HEK293T (cell line): ENCODE measurements at regions not wholly inside any gene's neighbourhood (a gene's known extent, or its start where the extent isn't known, plus 50 kb on each side); places are given as distances from the start of the nearest gene placed in this dataset.
A peak's percentile ranks its signal among the peaks of the same experiment; 100 is the strongest.

Source experiments
- CTCF ChIA-PET: fragments of 350-600 bp; formaldehyde crosslinking; extraction: SDS; loops from one replicate; lab custom pipeline; 2021; ENCODE audit warnings: antibody characterized with exemption, inconsistent platforms; lab: Yijun Ruan, JAX
- POLR2A ChIA-PET: fragments of 350-600 bp; formaldehyde crosslinking; extraction: SDS; loops from one replicate; lab custom pipeline; 2020; ENCODE audit warnings: antibody characterized with exemption, inconsistent platforms; lab: Yijun Ruan, JAX
- DNase-seq: peaks from one replicate; pipeline ENCODE4 v3.0.0; 2012; ENCODE audit warnings: mixed read lengths; ENCODE audit errors: extremely low spot score
- ARNT ChIP-seq: fragments of 450-650 bp; IDR thresholded peaks from 2 replicates; pipeline ENCODE4 v1.6.1; 2017; ENCODE audit warnings: mild to moderate bottlenecking
- BHLHE40 ChIP-seq: fragments of 450-650 bp; IDR thresholded peaks from 2 replicates; pipeline ENCODE4 v1.6.1; 2016; ENCODE audit warnings: mild to moderate bottlenecking, moderate library complexity, borderline replicate concordance
- CTBP1 ChIP-seq: fragments of 450-650 bp; IDR thresholded peaks from 2 replicates; pipeline ENCODE4 v1.6.1; 2016; ENCODE audit warnings: borderline replicate concordance
- ELF4 ChIP-seq: fragments of 450-650 bp; IDR thresholded peaks from 2 replicates; pipeline ENCODE4 v1.6.1; 2017; ENCODE audit warnings: antibody characterized with exemption
- FOXA1 ChIP-seq: fragments of 450-650 bp; IDR thresholded peaks from 2 replicates; pipeline ENCODE4 v1.6.1; 2016; ENCODE audit warnings: mild to moderate bottlenecking
- FOXK2 ChIP-seq: fragments of 450-650 bp; IDR thresholded peaks from 2 replicates; pipeline ENCODE4 v1.6.1; 2016; ENCODE audit warnings: mild to moderate bottlenecking
- FOXM1 ChIP-seq: fragments of 450-650 bp; IDR thresholded peaks from 2 replicates; pipeline ENCODE4 v1.6.1; 2017; ENCODE audit warnings: mild to moderate bottlenecking, borderline replicate concordance
- HDGF ChIP-seq: fragments of 450-650 bp; IDR thresholded peaks from 2 replicates; pipeline ENCODE4 v1.6.1; 2017; ENCODE audit warnings: antibody characterized with exemption, borderline replicate concordance
- L3MBTL2 ChIP-seq: fragments of 450-650 bp; conservative IDR thresholded peaks from 2 replicates; pipeline ENCODE4 v1.6.1; 2016; ENCODE audit warnings: mild to moderate bottlenecking
- LEF1 ChIP-seq: fragments of 450-650 bp; IDR thresholded peaks from 2 replicates; pipeline ENCODE4 v1.6.1; 2017; ENCODE audit warnings: mild to moderate bottlenecking, borderline replicate concordance
- NFRKB ChIP-seq: fragments of 450-650 bp; IDR thresholded peaks from 2 replicates; pipeline ENCODE4 v1.6.1; 2016; ENCODE audit warnings: mild to moderate bottlenecking, moderate library complexity
- SP1 ChIP-seq: fragments of 450-650 bp; IDR thresholded peaks from 2 replicates; pipeline ENCODE4 v1.6.1; 2017
- SUZ12 ChIP-seq: fragments of 450-650 bp; IDR thresholded peaks from 2 replicates; pipeline ENCODE4 v1.6.1; 2016; ENCODE audit warnings: mild to moderate bottlenecking
- TARDBP ChIP-seq: fragments of 450-650 bp; IDR thresholded peaks from 2 replicates; pipeline ENCODE4 v1.6.1; 2016
- ZNF384 ChIP-seq: fragments of 450-650 bp; IDR thresholded peaks from 2 replicates; pipeline ENCODE4 v1.6.1; 2016
- TF ChIP-seq, protein P1 (sequence below): fragments of 450-650 bp; IDR thresholded peaks from 2 replicates; pipeline ENCODE4 v1.6.1; 2016

DNA sequence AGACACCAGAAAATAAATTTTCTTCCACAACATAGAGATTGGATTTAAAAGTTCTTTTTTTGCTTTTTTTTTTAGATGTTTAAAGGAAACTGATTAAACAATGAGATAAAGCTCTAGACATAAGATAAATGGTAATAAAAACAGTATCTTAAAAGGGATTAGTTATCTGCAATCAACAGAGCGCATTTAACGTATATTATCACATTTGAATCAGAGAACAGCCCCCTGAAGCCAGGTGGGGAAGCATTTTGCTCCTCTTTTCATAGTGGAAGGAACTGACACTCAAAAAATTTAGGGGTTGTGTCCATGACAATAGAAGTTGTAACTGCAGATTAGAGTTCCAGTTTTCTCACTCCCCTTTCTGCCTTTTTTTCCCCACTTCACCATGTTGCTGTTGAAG, 367.6 kb downstream of the SPATA31D1 start:
- ChIA-PET POLR2A (no interaction called here), CTCF (no interaction called here)
- DNase-seq: no peak
- TF ChIP-seq SP1: no peak
- TF ChIP-seq NFRKB: no peak
- no peak for TF ChIP-seq CTBP1
- no peak for TF ChIP-seq ARNT
- no peak for TF ChIP-seq L3MBTL2
- TF ChIP-seq, protein P1, sequence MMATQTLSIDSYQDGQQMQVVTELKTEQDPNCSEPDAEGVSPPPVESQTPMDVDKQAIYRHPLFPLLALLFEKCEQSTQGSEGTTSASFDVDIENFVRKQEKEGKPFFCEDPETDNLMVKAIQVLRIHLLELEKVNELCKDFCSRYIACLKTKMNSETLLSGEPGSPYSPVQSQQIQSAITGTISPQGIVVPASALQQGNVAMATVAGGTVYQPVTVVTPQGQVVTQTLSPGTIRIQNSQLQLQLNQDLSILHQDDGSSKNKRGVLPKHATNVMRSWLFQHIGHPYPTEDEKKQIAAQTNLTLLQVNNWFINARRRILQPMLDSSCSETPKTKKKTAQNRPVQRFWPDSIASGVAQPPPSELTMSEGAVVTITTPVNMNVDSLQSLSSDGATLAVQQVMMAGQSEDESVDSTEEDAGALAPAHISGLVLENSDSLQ: no peak
- TF ChIP-seq LEF1: no peak
- no peak for TF ChIP-seq FOXK2

DNA sequence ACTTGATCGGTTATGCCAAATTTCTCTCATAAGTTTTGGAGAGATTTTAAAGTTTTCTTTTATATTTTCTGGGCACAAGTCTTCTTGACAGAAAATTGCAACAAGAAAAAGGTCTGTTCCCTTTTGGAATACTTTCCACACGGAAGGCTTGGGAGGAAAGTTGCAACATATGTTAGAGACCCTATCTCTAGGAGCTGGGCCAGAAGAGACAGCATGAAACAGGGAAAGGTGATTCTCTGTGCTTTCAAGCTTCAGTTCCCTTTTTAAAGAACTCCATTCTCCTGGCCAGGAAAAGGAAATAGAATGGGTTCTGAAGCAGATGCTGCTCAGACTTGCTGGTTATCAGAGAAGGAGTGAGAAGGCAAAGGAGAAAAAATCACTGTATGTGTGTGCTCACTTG, 368.3 kb downstream of the SPATA31D1 start:
- ChIA-PET CTCF (no interaction called here), POLR2A (no interaction called here)
- TF ChIP-seq HDGF (no peak), LEF1 (no peak), ZNF384 (no peak), SUZ12 (no peak), FOXM1 (no peak), TARDBP (no peak), BHLHE40 (no peak), ARNT (no peak), ELF4 (no peak), NFRKB (no peak), CTBP1 (no peak), FOXK2 (no peak), FOXA1 (no peak), L3MBTL2 (no peak), SP1 (no peak)
- TF ChIP-seq, protein P1: no peak
- DNase-seq: no peak

DNA sequence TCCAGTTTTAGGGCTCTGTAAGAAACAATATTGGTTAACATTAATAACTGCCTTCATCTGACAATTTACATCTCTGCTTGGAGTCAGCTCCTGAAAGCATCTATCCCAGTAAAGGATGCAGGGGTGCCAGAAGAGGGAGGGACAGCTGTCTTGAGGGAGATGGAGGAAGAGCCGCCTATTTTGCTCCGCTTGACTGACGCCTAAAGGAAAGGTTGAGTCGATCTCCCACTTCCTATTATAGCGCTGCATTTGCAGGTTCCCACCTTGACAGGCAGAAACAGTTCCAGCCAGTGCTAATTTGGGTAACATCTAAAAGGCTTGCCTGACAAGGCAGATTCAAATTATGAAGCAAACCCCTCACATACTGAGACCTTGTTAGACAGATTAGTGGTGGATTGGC, 374.6 kb downstream of the SPATA31D1 start:
- TF ChIP-seq TARDBP (no peak), FOXM1 (no peak)
- no peak for DNase-seq
- CTCF ChIA-PET: no interaction called here
- POLR2A ChIA-PET: no interaction called here

DNA sequence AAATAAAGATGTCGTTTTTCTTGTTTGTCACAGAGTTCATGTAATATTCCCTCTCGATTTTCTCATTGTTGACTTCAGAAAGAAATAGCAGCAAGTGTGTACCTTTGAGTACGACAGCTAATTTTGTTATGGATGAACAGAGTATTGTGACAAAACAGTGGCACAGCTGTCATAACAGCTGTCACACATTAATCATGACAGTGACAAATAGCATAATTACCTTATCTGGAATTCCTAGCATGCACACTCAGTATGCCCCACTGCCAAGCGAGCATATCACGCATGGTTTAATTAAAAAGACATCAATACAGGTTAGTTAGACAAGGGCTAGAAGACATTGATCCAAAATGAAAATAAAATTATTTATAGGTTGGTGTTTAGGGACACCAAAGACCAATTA, 375.1 kb downstream of the SPATA31D1 start:
- POLR2A ChIA-PET: no interaction called here
- TF ChIP-seq, protein P1: peak; percentile 66
- TF ChIP-seq ELF4 (no peak), SUZ12 (no peak)
- CTCF ChIA-PET: no interaction called here
- DNase-seq: no peak

DNA sequence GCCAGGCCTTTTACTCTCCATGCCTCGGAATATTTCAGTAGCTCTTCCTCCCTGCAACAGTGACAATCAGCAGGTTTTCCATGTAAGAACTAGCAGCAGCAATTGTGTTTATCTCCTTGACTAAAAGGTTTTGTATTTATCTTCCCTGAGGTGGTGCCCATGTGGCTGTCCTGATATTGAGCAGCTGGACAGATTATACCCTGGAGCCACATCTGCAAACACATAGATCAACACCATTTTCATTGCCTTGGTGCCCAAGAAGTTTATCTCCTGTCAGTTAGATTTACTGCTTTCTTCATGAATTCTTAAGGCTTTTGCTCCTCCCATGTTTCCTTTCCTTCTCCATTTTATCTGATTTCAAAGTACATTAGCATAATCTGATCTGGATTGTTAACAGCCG, 378.4 kb downstream of the SPATA31D1 start:
- DNase-seq: no peak
- POLR2A ChIA-PET: no interaction called here
- TF ChIP-seq BHLHE40: no peak
- TF ChIP-seq, protein P1: peak; percentile 82
- CTCF ChIA-PET: no interaction called here

DNA sequence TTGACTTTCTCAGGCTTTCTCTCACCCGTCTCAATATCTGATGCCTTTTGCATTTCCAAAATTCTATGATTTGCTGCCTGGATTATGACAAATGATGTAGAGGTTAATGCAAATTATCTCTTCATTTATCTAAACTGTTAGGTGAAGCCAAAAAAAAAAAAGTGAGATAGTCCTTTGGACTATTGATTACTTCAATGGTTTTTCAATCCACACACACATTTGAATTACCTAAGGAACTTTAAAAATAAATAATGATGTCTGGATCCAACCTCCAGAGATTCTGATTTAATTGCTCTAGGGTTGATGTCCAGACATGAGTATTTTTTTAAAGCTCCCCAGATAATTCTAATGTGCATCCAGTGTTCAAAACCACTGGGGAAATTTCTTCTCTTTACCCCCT, 379.4 kb downstream of the SPATA31D1 start:
- CTCF ChIA-PET: no interaction called here
- DNase-seq: no peak
- TF ChIP-seq ZNF384 (no peak), ARNT (no peak), LEF1 (no peak), NFRKB (no peak), CTBP1 (no peak), FOXM1 (no peak), TARDBP (no peak), BHLHE40 (no peak), SUZ12 (no peak), FOXK2 (no peak), HDGF (no peak), L3MBTL2 (no peak)
- POLR2A ChIA-PET: no interaction called here

DNA sequence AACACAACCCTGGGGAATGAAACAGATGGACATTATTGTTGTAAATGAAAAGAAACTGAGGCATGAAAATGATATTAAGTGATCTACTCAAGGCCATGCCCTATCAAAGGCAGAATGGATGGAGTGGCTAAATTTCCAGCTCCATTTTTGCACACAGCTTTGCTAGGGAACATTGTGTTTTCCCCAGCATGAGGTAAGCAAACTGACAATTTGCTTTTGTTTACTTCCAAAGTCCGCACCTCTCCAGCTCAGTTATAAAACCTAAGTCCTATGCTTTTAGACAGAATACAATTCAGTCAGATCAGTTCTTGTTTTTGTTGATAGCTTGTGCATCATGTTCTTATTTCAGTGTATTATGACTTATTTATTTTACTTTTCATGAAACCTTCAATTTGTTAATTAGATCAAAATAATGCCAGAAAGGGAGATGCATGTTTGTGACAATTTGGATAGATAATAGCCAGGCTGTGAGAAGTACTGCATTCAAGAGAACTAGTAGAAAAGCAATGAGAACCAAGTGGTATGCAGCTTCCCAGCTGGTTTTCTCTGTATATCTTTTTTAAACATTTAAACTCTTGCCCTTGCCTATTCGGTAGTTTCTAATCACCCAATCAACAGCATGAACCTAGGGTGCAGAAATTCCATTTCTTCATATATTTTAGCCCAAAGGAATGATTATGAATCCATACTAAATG, 380.8 kb downstream of the SPATA31D1 start:
- ChIA-PET CTCF (no interaction called here), POLR2A (no interaction called here)
- TF ChIP-seq SUZ12: no peak
- TF ChIP-seq CTBP1: no peak
- TF ChIP-seq LEF1: no peak
- TF ChIP-seq HDGF: no peak
- TF ChIP-seq FOXK2: no peak
- TF ChIP-seq TARDBP: no peak
- TF ChIP-seq FOXA1: no peak
- TF ChIP-seq, protein P1: no peak
- DNase-seq: no peak
